ENCODE measurements at regions not wholly inside any gene's neighbourhood (a gene's known extent, or its start where the extent isn't known, plus 50 kb on each side); places are given as distances from the start of the nearest gene placed in this dataset.

GRCh38 chr2:29974086-29974485, 52.7 kb upstream of the ALK start:
- no peak overlapping the region for H3K4me3 ChIP-seq (ENCODE audit: low read depth, low read length)
- DNase-seq (ENCODE audit: low read depth) = no peak
- TF ChIP-seq CTCF (IDR thresholded peaks at IDR 0.05; ENCODE audit: insufficient read depth, low read length) = no peak

GRCh38 chr2:29977284-29977683, 55.9 kb upstream of the ALK start:
- no peak for DNase-seq (ENCODE audit: low read depth)
- H3K4me3 ChIP-seq (ENCODE audit: low read depth, low read length) = no peak overlapping the region
- TF ChIP-seq CTCF (IDR thresholded peaks at IDR 0.05; ENCODE audit: insufficient read depth, low read length) = no peak

- no peak for TF ChIP-seq CTCF (IDR thresholded peaks at IDR 0.05; ENCODE audit: insufficient read depth, low read length)
- no peak for DNase-seq (ENCODE audit: low read depth)
These were observed 60.0 kb upstream of the ALK start for GRCh38 chr2:29981402-29981801.

GRCh38 chr2:29983308-29983707, 61.9 kb upstream of the ALK start:
- DNase-seq (ENCODE audit: low read depth) = no peak
- no peak for TF ChIP-seq CTCF (IDR thresholded peaks at IDR 0.05; ENCODE audit: insufficient read depth, low read length)
- H3K4me3 ChIP-seq (ENCODE audit: low read depth, low read length) = no peak overlapping the region

More at GRCh38 chr2:29981402-29981801, 60.0 kb upstream of the ALK start:
- no peak overlapping the region for H3K4me3 ChIP-seq (ENCODE audit: low read depth, low read length)

- DNase-seq (ENCODE audit: low read depth) = no peak
- no peak for TF ChIP-seq CTCF (IDR thresholded peaks at IDR 0.05; ENCODE audit: insufficient read depth, low read length)
- no peak overlapping the region for H3K4me3 ChIP-seq (ENCODE audit: low read depth, low read length)
These were observed 65.8 kb upstream of the ALK start for GRCh38 chr2:29987146-29987545.

GRCh38 chr2:29990129-29990528, 68.7 kb upstream of the ALK start:
- H3K4me3 ChIP-seq (ENCODE audit: low read depth, low read length) = no peak overlapping the region
- DNase-seq (ENCODE audit: low read depth) = no peak
- TF ChIP-seq CTCF (IDR thresholded peaks at IDR 0.05; ENCODE audit: insufficient read depth, low read length) = no peak

GRCh38 chr2:29991086-29991485, 69.7 kb upstream of the ALK start:
- TF ChIP-seq CTCF (IDR thresholded peaks at IDR 0.05; ENCODE audit: insufficient read depth, low read length) = no peak
- H3K4me3 ChIP-seq (ENCODE audit: low read depth, low read length) = no peak overlapping the region
- no peak for DNase-seq (ENCODE audit: low read depth)
